ENCODE measurements at regions not wholly inside any gene's neighbourhood (a gene's known extent, or its start where the extent isn't known, plus 50 kb on each side); places are given as distances from the start of the nearest gene placed in this dataset.

DNA sequence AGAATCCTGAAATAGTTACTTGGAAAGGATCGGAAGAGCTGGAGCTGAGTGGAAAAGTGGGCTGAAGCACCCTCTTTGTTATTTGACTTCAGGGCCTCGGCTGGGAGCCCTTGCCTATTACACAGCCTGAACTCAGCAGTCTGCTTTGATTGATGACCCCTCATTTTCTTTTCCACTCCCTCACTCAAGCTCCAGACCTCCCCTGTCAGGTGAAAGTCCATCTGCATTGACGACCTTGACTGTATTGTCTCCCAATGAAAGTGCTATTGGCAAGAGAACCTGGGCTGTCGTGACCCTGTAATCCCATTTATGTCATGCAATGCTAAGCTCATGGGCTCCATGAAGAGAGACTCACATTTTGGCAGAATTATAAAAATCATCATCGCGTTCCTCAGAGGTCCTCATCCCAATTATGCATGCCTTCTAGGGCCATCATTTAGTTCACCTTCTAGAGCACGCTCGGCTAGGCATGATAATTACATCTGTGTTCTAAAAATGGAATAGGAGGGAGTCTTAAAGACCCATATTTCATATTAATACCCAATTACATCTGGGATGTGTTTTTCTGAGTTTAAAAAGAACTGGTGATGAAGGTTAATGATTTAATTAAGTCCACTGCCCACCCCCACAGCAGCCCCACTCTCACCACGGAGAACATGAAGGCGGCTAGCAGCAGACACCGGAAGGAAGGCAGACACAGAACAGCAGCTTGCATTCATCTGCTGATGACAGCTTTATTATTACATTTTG lies 472.5 kb downstream of the PID1 start:
- no peak for TF ChIP-seq CTCF (IDR thresholded peaks at IDR 0.05 in 4 of 5, conservative IDR thresholded peaks at IDR 0.05 in 1 of 5)
- TF ChIP-seq POLR2A (IDR thresholded peaks at IDR 0.05), result no peak
